ENCODE measurements at regions not wholly inside any gene's neighbourhood (a gene's known extent, or its start where the extent isn't known, plus 50 kb on each side); places are given as distances from the start of the nearest gene placed in this dataset.

DNA sequence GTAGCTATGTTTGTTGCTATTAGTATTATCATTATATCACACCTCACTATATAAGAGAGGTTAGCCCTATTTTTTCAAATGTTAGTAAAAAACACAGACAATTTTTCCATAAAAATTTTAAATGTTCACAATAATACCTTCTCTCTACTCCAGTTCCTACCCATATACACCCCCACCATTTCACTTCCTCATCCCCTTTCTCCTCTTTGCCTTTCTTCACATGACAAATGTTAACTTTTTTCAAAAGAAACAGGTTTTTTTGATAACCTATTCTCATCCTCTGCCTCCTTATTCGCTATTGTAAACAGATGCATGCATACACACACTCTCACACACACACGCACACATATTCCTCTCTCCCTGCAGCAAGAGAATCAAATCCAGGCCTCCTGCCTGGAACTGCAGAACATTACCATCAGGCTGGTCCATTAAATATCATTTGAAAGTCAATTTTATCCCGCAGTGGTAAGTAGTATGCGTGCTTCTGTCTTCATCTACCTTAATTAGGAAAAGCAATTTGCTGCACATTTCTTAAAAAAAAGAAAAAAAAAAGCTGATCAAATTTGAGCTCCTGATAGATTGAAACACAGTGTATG is 55.5 kb downstream of the MID1IP1 start:
- Histone ChIP-seq H3K9me3 (no peaks in the 10 kb centered on the region), H3K27ac (no peak overlapping the region), H3K4me3 (no peak overlapping the region), H3K27me3 (ENCODE audit: low read depth) (no peaks in the 10 kb centered on the region), H3K4me1 (no peaks in the 10 kb centered on the region), H3K36me3 (no peaks in the 10 kb centered on the region)
- no peak for DNase-seq
- intact Hi-C loops (cut with DNase I) = no loop called here
- ATAC-seq = no peak
- TF ChIP-seq CTCF (IDR thresholded peaks at IDR 0.05) = no peak

- no peak for ATAC-seq
- Histone ChIP-seq H3K9me3 (no peaks in the 10 kb centered on the region), H3K27me3 (ENCODE audit: low read depth) (no peaks in the 10 kb centered on the region), H3K27ac (no peak overlapping the region), H3K36me3 (no peaks in the 10 kb centered on the region), H3K4me3 (no peak overlapping the region), H3K4me1 (no peaks in the 10 kb centered on the region)
- no peak for TF ChIP-seq CTCF (IDR thresholded peaks at IDR 0.05)
- intact Hi-C loops (cut with DNase I) = no loop called here
- DNase-seq = no peak
Observed at GRCh38 chrX:38857736-38858523, 56.7 kb downstream of the MID1IP1 start.

DNA sequence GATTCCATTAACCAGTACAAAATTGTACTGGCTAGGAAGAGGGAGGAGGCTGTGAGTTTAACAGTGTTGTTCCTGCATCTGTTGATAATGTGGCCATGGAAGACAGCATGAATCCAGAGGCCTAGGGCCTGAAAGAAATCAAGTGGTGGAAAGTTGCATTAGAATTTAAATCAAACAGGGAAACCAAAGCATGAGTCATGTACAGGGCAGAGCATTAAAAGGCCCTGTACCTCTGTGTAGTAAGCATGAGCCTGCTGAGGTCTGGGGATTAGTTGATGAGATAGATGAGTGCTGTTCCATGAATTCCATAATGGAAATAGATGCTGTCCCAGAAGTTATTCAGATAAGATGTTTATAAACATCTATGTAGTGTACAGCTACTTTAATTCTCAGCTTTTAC is 58.3 kb downstream of the MID1IP1 start:
- H3K4me1 ChIP-seq = no peaks in the 10 kb centered on the region
- ATAC-seq = no peak
- H3K27ac ChIP-seq = no peak overlapping the region
- intact Hi-C loops (cut with DNase I) = no loop called here
- no peaks in the 10 kb centered on the region for H3K36me3 ChIP-seq
- H3K27me3 ChIP-seq (ENCODE audit: low read depth) = no peaks in the 10 kb centered on the region
- H3K9me3 ChIP-seq = no peaks in the 10 kb centered on the region
- H3K4me3 ChIP-seq = no peak overlapping the region
- TF ChIP-seq CTCF (IDR thresholded peaks at IDR 0.05) = no peak
- DNase-seq = no peak

DNA sequence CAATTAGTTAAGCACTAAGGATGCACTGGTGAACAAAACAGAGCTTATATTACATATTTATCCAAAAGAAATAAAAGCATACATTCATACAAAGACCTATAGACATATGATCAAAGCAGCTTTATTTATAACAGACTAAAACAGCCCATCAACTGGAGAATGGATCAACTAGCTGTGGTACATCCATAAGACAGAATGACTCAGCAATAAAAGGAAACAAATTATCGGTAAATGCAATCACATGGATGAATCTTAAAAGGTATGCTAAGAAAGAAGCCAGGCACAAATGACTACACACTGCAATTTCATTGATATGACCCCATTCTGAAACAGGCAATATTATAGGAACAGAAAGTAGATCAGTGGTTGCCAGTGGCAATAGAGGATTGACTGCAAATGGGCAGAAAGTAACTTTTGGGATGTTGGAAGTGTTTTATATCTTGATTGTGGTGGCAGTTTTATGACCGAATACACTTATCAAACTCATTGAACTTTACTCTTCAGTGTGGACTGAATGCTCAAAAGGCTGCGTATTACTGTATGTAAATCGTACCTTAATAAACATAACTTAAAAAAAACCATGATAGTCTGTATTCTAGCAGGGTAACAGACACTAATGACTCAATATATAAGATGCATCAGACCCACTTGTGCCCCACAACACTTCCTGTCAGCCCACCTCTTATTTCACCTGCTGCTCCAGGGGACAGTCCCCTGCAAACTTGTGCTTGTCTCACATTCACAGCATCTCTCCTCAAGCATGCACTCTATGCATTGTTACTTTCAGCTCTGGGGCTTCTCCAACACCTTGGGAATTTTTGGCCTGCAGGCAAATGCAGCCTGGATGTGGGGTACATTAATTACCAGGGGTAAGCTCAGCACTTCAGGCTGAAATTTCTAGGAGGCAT is 59.1 kb downstream of the MID1IP1 start:
- H3K27ac ChIP-seq = no peak overlapping the region
- intact Hi-C loops (cut with DNase I) = no loop called here
- DNase-seq = no peak
- ATAC-seq = no peak
- no peak for TF ChIP-seq CTCF (IDR thresholded peaks at IDR 0.05)
- no peaks in the 10 kb centered on the region for H3K27me3 ChIP-seq (ENCODE audit: low read depth)
- H3K36me3 ChIP-seq = no peaks in the 10 kb centered on the region
- no peak overlapping the region for H3K4me3 ChIP-seq
- H3K9me3 ChIP-seq = no peaks in the 10 kb centered on the region
- no peaks in the 10 kb centered on the region for H3K4me1 ChIP-seq

DNA sequence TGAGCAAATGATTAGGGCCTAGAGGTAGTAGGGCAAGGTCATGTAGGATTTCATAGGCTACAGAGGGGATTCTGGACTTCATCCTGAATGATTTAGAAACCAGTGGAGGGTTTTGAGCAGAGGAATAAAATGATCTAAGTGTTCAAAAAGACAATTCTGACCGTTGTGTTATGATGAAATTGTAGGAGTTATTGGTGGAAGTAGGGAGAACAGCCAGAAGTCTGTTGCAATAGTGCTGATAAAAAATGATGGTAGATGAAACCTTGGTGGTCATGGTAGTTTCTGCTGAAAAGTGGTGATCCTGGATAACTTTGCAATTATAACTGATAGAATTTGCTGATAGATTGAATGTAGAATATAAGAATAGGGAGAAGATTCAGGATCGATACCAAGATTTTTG is 60.2 kb downstream of the MID1IP1 start:
- intact Hi-C loops (cut with DNase I) = no loop called here
- no peak for TF ChIP-seq CTCF (IDR thresholded peaks at IDR 0.05)
- no peak overlapping the region for H3K27ac ChIP-seq
- no peaks in the 10 kb centered on the region for H3K9me3 ChIP-seq
- ATAC-seq = no peak
- H3K4me3 ChIP-seq = no peak overlapping the region
- no peaks in the 10 kb centered on the region for H3K4me1 ChIP-seq
- no peak for DNase-seq
- H3K36me3 ChIP-seq = no peaks in the 10 kb centered on the region
- no peaks in the 10 kb centered on the region for H3K27me3 ChIP-seq (ENCODE audit: low read depth)

All from lower lobe of right lung (tissue), 2 donors.